H4 (cell line): ENCODE measurements at regions not wholly inside any gene's neighbourhood (a gene's known extent, or its start where the extent isn't known, plus 50 kb on each side); places are given as distances from the start of the nearest gene placed in this dataset.
"Not testable (repeated sequence)": the region's sequence is repeated elsewhere in the genome, so short reads cannot be mapped to it uniquely, and the experiment has no call there.

Source experiments
- DNase-seq: peaks from one replicate; pipeline ENCODE4 v3.0.0-alpha.2; 2015; ENCODE audit warnings: low spot score

GRCh38 chr10:42690449-42691360 lies 52.3 kb upstream of the ZNF33B start:
- peak; percentile 76 for DNase-seq

GRCh38 chr10:42691361-42692120 lies 53.2 kb upstream of the ZNF33B start:
- DNase-seq: peak; percentile 96

DNA sequence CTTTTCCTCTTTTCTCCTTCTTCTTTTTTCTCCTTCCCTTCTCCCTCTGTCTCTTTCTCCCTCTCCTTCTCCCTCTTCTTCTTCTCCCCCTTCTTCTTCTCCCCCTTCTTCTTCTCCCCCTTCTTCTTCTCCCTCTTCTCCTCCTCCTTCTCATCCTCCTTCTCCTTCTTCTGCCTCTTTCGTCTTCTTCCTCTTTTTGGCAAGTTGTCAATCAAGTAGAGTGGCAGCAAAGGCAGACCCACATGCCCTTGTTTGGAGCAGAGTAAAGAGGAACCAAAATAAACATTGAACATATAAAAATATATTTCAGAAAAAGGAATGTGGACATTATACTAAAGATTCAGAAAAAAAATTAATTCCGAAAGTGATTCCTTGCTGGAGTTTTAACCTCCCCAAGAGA lies 59.6 kb upstream of the ZNF33B start:
- no peak for DNase-seq

DNA sequence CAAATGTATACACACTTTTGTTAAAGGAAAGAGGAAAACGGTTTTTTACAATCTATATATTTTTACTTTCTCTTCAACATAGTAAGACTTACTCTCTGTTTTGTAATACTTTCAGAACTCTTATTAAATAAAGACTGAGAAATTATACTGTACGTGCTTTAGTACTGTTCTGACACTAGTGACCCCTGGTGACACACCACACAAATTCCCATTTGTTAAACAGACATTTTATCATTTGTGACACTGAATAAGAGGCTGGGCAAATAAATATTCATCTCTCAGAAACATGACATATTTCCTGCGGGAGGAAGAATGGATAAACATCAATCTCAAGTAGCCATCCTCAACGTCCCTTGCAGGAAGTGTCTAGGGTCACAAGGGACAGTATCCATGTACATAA lies 68.9 kb upstream of the ZNF33B start:
- no peak for DNase-seq

- not testable (repeated sequence) for DNase-seq
Measured at GRCh38 chr10:42719339-42719738, 63.3 kb upstream of the BMS1 start.

DNA sequence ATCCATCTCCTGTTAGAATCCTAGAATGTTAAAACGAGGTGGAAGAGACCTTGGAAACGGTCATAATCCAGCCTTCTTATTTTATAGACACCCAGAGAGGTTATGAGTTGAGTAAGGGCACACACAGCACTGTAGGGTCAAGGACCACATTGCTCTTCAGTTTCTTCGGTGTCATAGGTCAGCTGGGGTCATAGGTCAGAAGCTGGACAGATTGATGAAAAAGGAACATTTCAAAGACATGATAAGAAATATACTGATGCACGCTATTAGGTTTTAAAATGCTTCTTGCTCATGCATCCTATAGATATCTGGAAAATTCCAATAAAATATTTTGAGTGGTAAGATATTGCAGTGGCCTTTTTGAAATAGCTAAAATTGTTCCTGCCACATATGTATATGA lies 60.0 kb upstream of the BMS1 start:
- DNase-seq: no peak

GRCh38 chr10:42723549-42723948 lies 59.0 kb upstream of the BMS1 start:
- not testable (repeated sequence) for DNase-seq

DNA sequence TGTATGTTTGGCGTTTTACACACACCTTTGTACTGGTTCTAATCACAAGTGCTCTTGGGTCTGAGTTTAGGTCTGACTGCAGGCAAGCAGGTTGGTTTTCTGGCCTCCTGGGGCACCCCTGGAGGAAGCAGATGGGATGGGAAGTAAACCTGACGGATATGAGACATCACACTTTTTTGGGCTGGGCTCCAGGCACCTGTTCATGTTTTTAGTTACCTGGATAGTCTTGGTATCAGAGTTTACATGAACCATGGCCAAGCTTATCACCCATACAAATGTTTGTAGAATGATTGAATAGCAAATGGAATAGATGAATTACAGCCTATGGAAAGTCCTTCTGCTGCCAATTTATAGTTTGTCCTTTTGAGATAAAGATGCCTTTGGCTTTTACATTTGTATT lies 57.9 kb upstream of the BMS1 start:
- not testable (repeated sequence) for DNase-seq

GRCh38 chr10:42732266-42732665 lies 50.3 kb upstream of the BMS1 start:
- no peak for DNase-seq
